ENCODE measurements at regions not wholly inside any gene's neighbourhood (a gene's known extent, or its start where the extent isn't known, plus 50 kb on each side); places are given as distances from the start of the nearest gene placed in this dataset.

DNA sequence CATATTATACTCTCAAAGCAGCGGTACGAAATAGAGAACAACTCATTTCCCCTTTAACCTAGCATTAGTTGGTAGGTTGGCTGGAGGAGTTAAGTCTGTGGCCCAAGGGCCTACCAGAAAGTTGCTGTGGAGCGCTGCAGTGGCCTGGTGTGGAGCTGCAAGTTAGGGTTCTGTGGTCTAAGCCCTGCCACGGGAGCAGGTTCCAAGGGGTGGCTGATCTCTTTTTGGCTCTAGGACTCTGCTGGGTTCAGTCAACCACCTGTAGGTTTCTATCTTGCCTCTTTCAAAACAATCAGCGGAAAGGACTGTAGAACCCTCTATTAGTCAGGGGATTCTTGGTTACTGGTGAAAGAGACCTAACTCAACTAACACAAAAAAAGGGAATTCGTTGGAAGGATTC lies 54.5 kb upstream of the TULP4 start (continued):
- TF ChIP-seq, protein P1, sequence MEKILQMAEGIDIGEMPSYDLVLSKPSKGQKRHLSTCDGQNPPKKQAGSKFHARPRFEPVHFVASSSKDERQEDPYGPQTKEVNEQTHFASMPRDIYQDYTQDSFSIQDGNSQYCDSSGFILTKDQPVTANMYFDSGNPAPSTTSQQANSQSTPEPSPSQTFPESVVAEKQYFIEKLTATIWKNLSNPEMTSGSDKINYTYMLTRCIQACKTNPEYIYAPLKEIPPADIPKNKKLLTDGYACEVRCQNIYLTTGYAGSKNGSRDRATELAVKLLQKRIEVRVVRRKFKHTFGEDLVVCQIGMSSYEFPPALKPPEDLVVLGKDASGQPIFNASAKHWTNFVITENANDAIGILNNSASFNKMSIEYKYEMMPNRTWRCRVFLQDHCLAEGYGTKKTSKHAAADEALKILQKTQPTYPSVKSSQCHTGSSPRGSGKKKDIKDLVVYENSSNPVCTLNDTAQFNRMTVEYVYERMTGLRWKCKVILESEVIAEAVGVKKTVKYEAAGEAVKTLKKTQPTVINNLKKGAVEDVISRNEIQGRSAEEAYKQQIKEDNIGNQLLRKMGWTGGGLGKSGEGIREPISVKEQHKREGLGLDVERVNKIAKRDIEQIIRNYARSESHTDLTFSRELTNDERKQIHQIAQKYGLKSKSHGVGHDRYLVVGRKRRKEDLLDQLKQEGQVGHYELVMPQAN (conservative IDR thresholded peaks at IDR 0.05), result no peak
- TF ChIP-seq JUND (IDR thresholded peaks at IDR 0.05; ENCODE audit: low read depth, low read length) (no peak), CHD2 (IDR thresholded peaks at IDR 0.05; ENCODE audit: borderline replicate concordance, low read depth, low read length) (no peak), RAD21 (IDR thresholded peaks at IDR 0.05; ENCODE audit: insufficient read depth, low read depth, low read length) (no peak), SMARCA5 (IDR thresholded peaks at IDR 0.05) (no peak), SIX5 (IDR thresholded peaks at IDR 0.05; ENCODE audit: low read depth, low read length, severe bottlenecking) (no peak), HDAC6 (IDR thresholded peaks at IDR 0.05; ENCODE audit: unreplicated experiment) (no peak), TCF12 (IDR thresholded peaks at IDR 0.05; ENCODE audit: low read depth, low read length) (no peak), NR2C2 (IDR thresholded peaks at IDR 0.05; ENCODE audit: borderline replicate concordance, control insufficient read depth, insufficient read length, low read depth) (no peak), POLR2A (IDR thresholded peaks at IDR 0.05; ENCODE audit: low read depth, low read length) (no peak), SRF (IDR thresholded peaks at IDR 0.05; ENCODE audit: low read depth in 2 of 2, low read length in 2 of 2) (no peak)

DNA sequence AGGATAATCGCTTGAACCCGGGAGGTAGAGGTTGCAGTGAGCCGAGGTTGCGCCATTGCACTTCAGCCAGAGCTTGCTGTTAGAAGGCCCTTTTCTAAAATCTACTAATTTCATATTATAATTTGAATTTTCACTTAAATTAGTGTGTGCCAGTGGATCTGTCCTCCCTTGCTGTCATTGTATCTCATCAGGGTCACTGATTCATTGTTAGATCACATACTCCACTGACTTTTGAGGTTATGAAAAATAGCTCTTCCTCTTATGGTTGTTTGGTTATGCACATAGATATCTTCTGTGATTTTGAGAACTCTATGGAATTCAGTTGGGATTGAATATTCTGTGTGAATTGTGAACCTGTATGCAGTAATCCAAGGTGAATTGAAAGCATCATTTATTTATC lies 53.1 kb upstream of the TULP4 start:
- H3K9me3 ChIP-seq (replicated peaks; ENCODE audit: control insufficient read depth, insufficient read depth, low read length), result no peaks in the 10 kb centered on the region
- H2AFZ ChIP-seq (ENCODE audit: control insufficient read depth, low read depth, low read length), result no peak overlapping the region
- no peak overlapping the region for H3K4me2 ChIP-seq (ENCODE audit: control insufficient read depth, insufficient read depth)
- no peak for DNase-seq (ENCODE audit: low read depth, low spot score)
- peaks cover 0 to 2% of the 10 kb centered on the region in 2 experiments; a peak in 2 of 4 replicates for H3K36me3 ChIP-seq (ENCODE audit: control insufficient read depth in 2 of 2, insufficient read depth in 2 of 2, low read length in 1 of 2)
- FAIRE-seq, result no peak
- in situ Hi-C loops (cut with MboI) (no loop called here), intact Hi-C loops (cut with micrococcal nuclease; ENCODE audit: unreplicated experiment) (no loop called here)
- no peaks in the 10 kb centered on the region for H3K27me3 ChIP-seq (replicated peaks in 1 of 2; ENCODE audit: control insufficient read depth in 2 of 2, insufficient read depth in 2 of 2, low read length in 1 of 2)
- ChIA-PET CTCF (interaction anchor here (0.8 to 1.2 kb wide), 3 partner anchors 12 to 43 kb away, joined by 3 read pairs; no protein-coding TSS in a partner anchor), RAD21 (ENCODE audit: unreplicated experiment) (interaction anchor here (0.9 kb wide), 1 partner anchor 22 kb away, joined by 4 read pairs; no protein-coding TSS in a partner anchor), POLR2A (interaction anchor here (0.7 to 1.7 kb wide), 3 partner anchors 9 to 20 kb away, joined by 3 to 4 read pairs (median 3); no protein-coding TSS in a partner anchor), SMC1A (ENCODE audit: uncharacterized antibody, unreplicated experiment) (interaction anchor here (0.6 to 2.2 kb wide), 12 partner anchors 9 to 1975 kb away, joined by 3 to 8 read pairs (median 3); no protein-coding TSS in a partner anchor)
- ATAC-seq, result no peak
- WGBS (ENCODE audit: insufficient coverage, insufficient replicate concordance, low lambda C conversion rate, missing lambda C conversion rate), result 100% methylated on average over 4 of the region's 4 CpGs
- H3K79me2 ChIP-seq (ENCODE audit: control insufficient read depth, insufficient read depth, low read length), result peaks cover 9% of the 10 kb centered on the region
- no peaks in the 10 kb centered on the region for H4K20me1 ChIP-seq (ENCODE audit: control insufficient read depth, insufficient read depth)
- H3K4me3 ChIP-seq, result no peak overlapping the region
- BruUV-seq (replicated peaks), result no TSS peak
- H3K9ac ChIP-seq (ENCODE audit: control insufficient read depth, insufficient read depth, low read length), result no peak overlapping the region
- H3K27ac ChIP-seq (ENCODE audit: control insufficient read depth, insufficient read depth), result no peak overlapping the region
- H3K4me1 ChIP-seq (ENCODE audit: control insufficient read depth, insufficient read depth, low read length), result no peaks in the 10 kb centered on the region
- no peak for TF ChIP-seq FOS (IDR thresholded peaks at IDR 0.05; ENCODE audit: borderline replicate concordance, extremely low read depth, insufficient read length)
- TF ChIP-seq ZNF384 (IDR thresholded peaks at IDR 0.05; ENCODE audit: borderline replicate concordance, low read depth, low read length), result no peak
- TF ChIP-seq, protein P2, sequence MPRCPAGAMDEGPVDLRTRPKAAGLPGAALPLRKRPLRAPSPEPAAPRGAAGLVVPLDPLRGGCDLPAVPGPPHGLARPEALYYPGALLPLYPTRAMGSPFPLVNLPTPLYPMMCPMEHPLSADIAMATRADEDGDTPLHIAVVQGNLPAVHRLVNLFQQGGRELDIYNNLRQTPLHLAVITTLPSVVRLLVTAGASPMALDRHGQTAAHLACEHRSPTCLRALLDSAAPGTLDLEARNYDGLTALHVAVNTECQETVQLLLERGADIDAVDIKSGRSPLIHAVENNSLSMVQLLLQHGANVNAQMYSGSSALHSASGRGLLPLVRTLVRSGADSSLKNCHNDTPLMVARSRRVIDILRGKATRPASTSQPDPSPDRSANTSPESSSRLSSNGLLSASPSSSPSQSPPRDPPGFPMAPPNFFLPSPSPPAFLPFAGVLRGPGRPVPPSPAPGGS (IDR thresholded peaks at IDR 0.05; ENCODE audit: borderline replicate concordance, insufficient read depth, low read depth, low read length, poor library complexity, severe bottlenecking), result no peak
- no peak for TF ChIP-seq MXI1 (IDR thresholded peaks at IDR 0.05; ENCODE audit: low read depth, low read length)
- TF ChIP-seq ZNF207 (IDR thresholded peaks at IDR 0.05; ENCODE audit: borderline replicate concordance), result no peak
- TF ChIP-seq IKZF2 (IDR thresholded peaks at IDR 0.05), result no peak
- TF ChIP-seq KDM1A (IDR thresholded peaks at IDR 0.05; ENCODE audit: borderline replicate concordance), result no peak
- TF ChIP-seq ZNF217 (IDR thresholded peaks at IDR 0.05), result no peak
